ENCODE measurements at regions not wholly inside any gene's neighbourhood (a gene's known extent, or its start where the extent isn't known, plus 50 kb on each side); places are given as distances from the start of the nearest gene placed in this dataset.

DNA sequence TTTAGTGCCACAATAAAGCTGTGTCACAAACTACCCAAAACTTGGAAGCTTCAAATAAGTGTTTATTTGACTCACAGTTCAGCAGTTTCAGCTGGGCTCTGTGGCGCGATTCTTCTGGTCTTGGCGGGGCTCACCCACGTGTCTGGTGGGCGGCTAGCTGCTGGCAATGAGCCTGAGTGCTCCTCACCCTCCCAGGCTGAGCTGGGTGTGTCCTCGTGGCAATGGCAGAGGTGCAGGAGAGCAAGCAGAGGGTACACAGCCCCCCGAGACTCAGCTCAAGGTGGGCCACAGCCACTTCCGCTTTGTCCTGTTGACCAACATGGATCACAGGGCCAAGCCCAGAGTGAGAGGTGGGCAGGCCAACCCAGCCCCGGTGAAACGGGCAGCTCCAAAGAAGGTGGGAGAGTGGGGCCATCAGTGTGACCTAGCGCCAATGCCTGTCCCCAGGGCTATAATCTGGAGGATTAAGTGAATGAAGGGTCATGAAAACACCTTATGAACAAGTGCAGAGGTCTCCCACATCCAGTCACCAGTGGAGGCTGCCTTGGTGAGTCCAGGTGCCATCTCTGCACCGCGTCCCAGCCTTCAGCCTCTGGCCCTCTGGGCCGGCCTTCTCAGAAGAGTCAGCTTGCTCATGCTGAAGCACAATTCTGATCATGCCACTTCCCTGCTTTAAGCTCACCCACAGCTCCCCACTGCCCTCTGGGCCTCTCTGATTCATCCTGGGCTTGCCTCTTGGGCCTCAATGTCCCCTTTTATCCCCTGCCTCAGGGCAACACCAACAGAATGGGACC is 74.6 kb upstream of the RTL6 start:
- TF ChIP-seq, protein P1, sequence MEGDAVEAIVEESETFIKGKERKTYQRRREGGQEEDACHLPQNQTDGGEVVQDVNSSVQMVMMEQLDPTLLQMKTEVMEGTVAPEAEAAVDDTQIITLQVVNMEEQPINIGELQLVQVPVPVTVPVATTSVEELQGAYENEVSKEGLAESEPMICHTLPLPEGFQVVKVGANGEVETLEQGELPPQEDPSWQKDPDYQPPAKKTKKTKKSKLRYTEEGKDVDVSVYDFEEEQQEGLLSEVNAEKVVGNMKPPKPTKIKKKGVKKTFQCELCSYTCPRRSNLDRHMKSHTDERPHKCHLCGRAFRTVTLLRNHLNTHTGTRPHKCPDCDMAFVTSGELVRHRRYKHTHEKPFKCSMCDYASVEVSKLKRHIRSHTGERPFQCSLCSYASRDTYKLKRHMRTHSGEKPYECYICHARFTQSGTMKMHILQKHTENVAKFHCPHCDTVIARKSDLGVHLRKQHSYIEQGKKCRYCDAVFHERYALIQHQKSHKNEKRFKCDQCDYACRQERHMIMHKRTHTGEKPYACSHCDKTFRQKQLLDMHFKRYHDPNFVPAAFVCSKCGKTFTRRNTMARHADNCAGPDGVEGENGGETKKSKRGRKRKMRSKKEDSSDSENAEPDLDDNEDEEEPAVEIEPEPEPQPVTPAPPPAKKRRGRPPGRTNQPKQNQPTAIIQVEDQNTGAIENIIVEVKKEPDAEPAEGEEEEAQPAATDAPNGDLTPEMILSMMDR (IDR thresholded peaks at IDR 0.05), result no peak
- no peak for TF ChIP-seq ZFX (IDR thresholded peaks at IDR 0.05; ENCODE audit: borderline replicate concordance)
